ENCODE measurements at regions not wholly inside any gene's neighbourhood (a gene's known extent, or its start where the extent isn't known, plus 50 kb on each side); places are given as distances from the start of the nearest gene placed in this dataset.
"Not testable (repeated sequence)": the region's sequence is repeated elsewhere in the genome, so short reads cannot be mapped to it uniquely, and the experiment has no call there.

GRCh38 chr5:44085083-44085482 is 304.1 kb downstream of the FGF10 start:
- intact Hi-C loops (cut with DNase I), result no loop called here
- DNase-seq (ENCODE audit: low spot score), result no peak

- DNase-seq (ENCODE audit: low spot score); intact Hi-C loops (cut with DNase I): not testable (repeated sequence)
Observed at GRCh38 chr5:44074547-44074946, 314.7 kb downstream of the FGF10 start.

GRCh38 chr5:44051591-44051990 is 337.6 kb downstream of the FGF10 start:
- intact Hi-C loops (cut with DNase I), result no loop called here
- no peak for DNase-seq (ENCODE audit: low spot score)

- no peak for DNase-seq (ENCODE audit: low spot score)
- intact Hi-C loops (cut with DNase I), result no loop called here
Observed at GRCh38 chr5:44048276-44048984, 340.8 kb downstream of the FGF10 start.

GRCh38 chr5:44046619-44047364 is 342.4 kb downstream of the FGF10 start:
- intact Hi-C loops (cut with DNase I), result no loop called here

GRCh38 chr5:44044549-44044948 is 344.7 kb downstream of the FGF10 start:
- DNase-seq (ENCODE audit: low spot score); intact Hi-C loops (cut with DNase I): not testable (repeated sequence)

More at GRCh38 chr5:44046619-44047364, 342.4 kb downstream of the FGF10 start:
- DNase-seq (ENCODE audit: low spot score), result no peak

- DNase-seq (ENCODE audit: low spot score), result no peak
- intact Hi-C loops (cut with DNase I), result no loop called here
Observed at GRCh38 chr5:44028226-44028625, 361.0 kb downstream of the FGF10 start.

- intact Hi-C loops (cut with DNase I), result no loop called here
Observed at GRCh38 chr5:44022622-44023021, 366.6 kb downstream of the FGF10 start.

GRCh38 chr5:44011518-44011917 is 377.7 kb downstream of the FGF10 start:
- intact Hi-C loops (cut with DNase I), result no loop called here
- DNase-seq (ENCODE audit: low spot score), result no peak

More at GRCh38 chr5:44022622-44023021, 366.6 kb downstream of the FGF10 start:
- DNase-seq (ENCODE audit: low spot score), result no peak

GRCh38 chr5:44002381-44002901 is 386.8 kb downstream of the FGF10 start:
- intact Hi-C loops (cut with DNase I), result no loop called here
- no peak for DNase-seq (ENCODE audit: low spot score)

- intact Hi-C loops (cut with DNase I), result no loop called here
- no peak for DNase-seq (ENCODE audit: low spot score)
Observed at GRCh38 chr5:44001675-44002380, 387.4 kb downstream of the FGF10 start.

- intact Hi-C loops (cut with DNase I), result no loop called here
- DNase-seq (ENCODE audit: low spot score), result no peak
Observed at GRCh38 chr5:44001236-44001635, 388.0 kb downstream of the FGF10 start.

- intact Hi-C loops (cut with DNase I), result no loop called here
- no peak for DNase-seq (ENCODE audit: low spot score)
Observed at GRCh38 chr5:43997647-43998272, 391.5 kb downstream of the FGF10 start.

GRCh38 chr5:43996221-43996620 is 393.0 kb downstream of the FGF10 start:
- intact Hi-C loops (cut with DNase I), result no loop called here

GRCh38 chr5:43994352-43994708 is 391.4 kb downstream of the NNT start:
- intact Hi-C loops (cut with DNase I), result no loop called here

More at GRCh38 chr5:43996221-43996620, 393.0 kb downstream of the FGF10 start:
- DNase-seq (ENCODE audit: low spot score), result no peak

GRCh38 chr5:43993634-43994351 is 390.8 kb downstream of the NNT start:
- intact Hi-C loops (cut with DNase I), result no loop called here
- DNase-seq (ENCODE audit: low spot score), result no peak

More at GRCh38 chr5:43994352-43994708, 391.4 kb downstream of the NNT start:
- no peak for DNase-seq (ENCODE audit: low spot score)

- intact Hi-C loops (cut with DNase I), result no loop called here
- DNase-seq (ENCODE audit: low spot score), result no peak
Observed at GRCh38 chr5:43985411-43985810, 382.4 kb downstream of the NNT start.

- DNase-seq (ENCODE audit: low spot score), result no peak
- intact Hi-C loops (cut with DNase I), result no loop called here
Observed at GRCh38 chr5:43981556-43981955, 378.6 kb downstream of the NNT start.

- DNase-seq (ENCODE audit: low spot score), result no peak
- intact Hi-C loops (cut with DNase I), result no loop called here
Observed at GRCh38 chr5:43973908-43974307, 370.9 kb downstream of the NNT start.
